Lower leg skin (tissue), 3 donors: ENCODE measurements at regions not wholly inside any gene's neighbourhood (a gene's known extent, or its start where the extent isn't known, plus 50 kb on each side); places are given as distances from the start of the nearest gene placed in this dataset.

ENCODE experiments used
- POLR2A ChIP-seq, 2 donors: fragments of 450-650 bp; IDR thresholded peaks; one replicate each; pipeline ENCODE4 v1.6.1; 2016 to 2017; ENCODE audit warnings: antibody characterized with exemption in 2 of 2, mild to moderate bottlenecking in 1 of 2, moderate library complexity in 1 of 2
- TF ChIP-seq, protein P1 (sequence below), 3 donors: fragments of 450-650 bp; IDR thresholded peaks; one replicate each; pipeline ENCODE4 v1.5.1; 2016; ENCODE audit warnings: antibody characterized with exemption in 3 of 3, mild to moderate bottlenecking in 3 of 3, moderate library complexity in 2 of 3

DNA sequence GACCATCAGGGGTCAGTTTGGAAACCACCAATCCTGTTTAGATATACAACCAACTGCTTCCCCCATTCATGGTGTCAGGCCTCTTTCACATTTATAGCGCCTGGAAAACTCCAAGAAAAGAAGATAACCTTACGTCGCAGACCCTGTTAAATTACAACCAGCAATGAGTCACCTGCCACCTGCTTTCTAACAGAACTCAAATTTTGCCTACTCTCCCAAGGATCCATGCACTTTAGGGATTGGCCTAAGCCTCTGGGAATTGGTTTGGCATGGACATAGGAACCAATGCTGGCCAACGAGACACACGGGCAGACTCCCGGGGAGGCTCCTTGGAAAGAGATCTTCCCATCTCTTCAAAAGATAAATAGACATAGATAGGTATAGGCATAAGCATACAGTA, 87.0 kb downstream of the FEM1C start:
- TF ChIP-seq POLR2A (IDR thresholded peaks at IDR 0.05), result no peak
- TF ChIP-seq, protein P1, sequence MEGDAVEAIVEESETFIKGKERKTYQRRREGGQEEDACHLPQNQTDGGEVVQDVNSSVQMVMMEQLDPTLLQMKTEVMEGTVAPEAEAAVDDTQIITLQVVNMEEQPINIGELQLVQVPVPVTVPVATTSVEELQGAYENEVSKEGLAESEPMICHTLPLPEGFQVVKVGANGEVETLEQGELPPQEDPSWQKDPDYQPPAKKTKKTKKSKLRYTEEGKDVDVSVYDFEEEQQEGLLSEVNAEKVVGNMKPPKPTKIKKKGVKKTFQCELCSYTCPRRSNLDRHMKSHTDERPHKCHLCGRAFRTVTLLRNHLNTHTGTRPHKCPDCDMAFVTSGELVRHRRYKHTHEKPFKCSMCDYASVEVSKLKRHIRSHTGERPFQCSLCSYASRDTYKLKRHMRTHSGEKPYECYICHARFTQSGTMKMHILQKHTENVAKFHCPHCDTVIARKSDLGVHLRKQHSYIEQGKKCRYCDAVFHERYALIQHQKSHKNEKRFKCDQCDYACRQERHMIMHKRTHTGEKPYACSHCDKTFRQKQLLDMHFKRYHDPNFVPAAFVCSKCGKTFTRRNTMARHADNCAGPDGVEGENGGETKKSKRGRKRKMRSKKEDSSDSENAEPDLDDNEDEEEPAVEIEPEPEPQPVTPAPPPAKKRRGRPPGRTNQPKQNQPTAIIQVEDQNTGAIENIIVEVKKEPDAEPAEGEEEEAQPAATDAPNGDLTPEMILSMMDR (IDR thresholded peaks at IDR 0.05), result no peak
